Breast epithelium (tissue), 4 donors: ENCODE measurements at regions not wholly inside any gene's neighbourhood (a gene's known extent, or its start where the extent isn't known, plus 50 kb on each side); places are given as distances from the start of the nearest gene placed in this dataset.

Source experiments
- DNase-seq, 2 donors: peaks; one replicate each; pipeline ENCODE4 v3.0.0-alpha.2; 2019; ENCODE audit warnings: low spot score in 2 of 2
- H3K27ac ChIP-seq, 2 donors: fragments of 200-600 bp; sonication (generic) in 1 of 2; one replicate each; pipeline ENCODE4 v1.5.1; 2016 to 2019; ENCODE audit warnings: mild to moderate bottlenecking in 1 of 2
- H3K27me3 ChIP-seq, 2 donors: fragments of 200-600 bp; sonication (generic) in 1 of 2; one replicate each; pipeline versions ENCODE4 v1.5.1 to v1.6.0; 2017 to 2019; ENCODE audit warnings: control low read depth in 1 of 2, mild to moderate bottlenecking in 1 of 2
- H3K36me3 ChIP-seq: fragments of 200-600 bp; one replicate; pipeline ENCODE4 v1.5.1; 2019
- H3K4me1 ChIP-seq, 2 donors: fragments of 200-600 bp; sonication (generic); one replicate each; pipeline ENCODE4 v1.5.1; 2016 to 2019; ENCODE audit warnings: control low read depth in 1 of 2
- H3K4me3 ChIP-seq, 3 donors: fragments of 200-600 bp; sonication (generic); 1 replicate in 2 of 3; 2 replicates in 1 of 3; pipeline ENCODE4 v1.5.1; 2016 to 2019; ENCODE audit warnings: mild to moderate bottlenecking in 3 of 3, moderate library complexity in 2 of 3
- H3K9me3 ChIP-seq, 2 donors: fragments of 200-600 bp; sonication (generic) in 1 of 2; one replicate each; pipeline ENCODE4 v1.5.1; 2016 to 2019; ENCODE audit warnings: control low read depth in 1 of 2
- POLR2A ChIP-seq: fragments of 450-650 bp; IDR thresholded peaks from one replicate; pipeline ENCODE4 v1.6.1; 2016; ENCODE audit warnings: antibody characterized with exemption, mild to moderate bottlenecking, moderate library complexity
- POLR2AphosphoS5 ChIP-seq, 3 donors: sonication (generic); formaldehyde crosslinking; IDR thresholded peaks; one replicate each; pipeline ENCODE4 v1.6.1; 2017; ENCODE audit warnings: antibody characterized with exemption in 3 of 3
- intact Hi-C: fragments of 100-400 bp; cut with DNase I; formaldehyde crosslinking; loops from one replicate; pipeline ENCODE4 v1.15.1; 2023; ENCODE audit warnings: low total_unique reads
- TF ChIP-seq, protein P1 (sequence below), 3 donors: fragments of 450-650 bp; IDR thresholded peaks; one replicate each; pipeline ENCODE4 v1.5.1; 2016 to 2017; ENCODE audit warnings: antibody characterized with exemption in 3 of 3, mild to moderate bottlenecking in 3 of 3, moderate library complexity in 3 of 3

GRCh38 chr2:238730001-238730669, 117.8 kb upstream of the TWIST2 start:
- DNase-seq = no peak
- H3K27ac ChIP-seq = peak overlapping the region; percentile 84 to 93
- no peaks in the 10 kb centered on the region for H3K27me3 ChIP-seq
- intact Hi-C loops = no loop called here
- no peaks in the 10 kb centered on the region for H3K9me3 ChIP-seq
- H3K36me3 ChIP-seq = no peaks in the 10 kb centered on the region
- peaks cover 0 to 5% of the 10 kb centered on the region in 2 donors for H3K4me1 ChIP-seq
- H3K4me3 ChIP-seq = no peak overlapping the region
- TF ChIP-seq POLR2A = no peak
- TF ChIP-seq, protein P1, sequence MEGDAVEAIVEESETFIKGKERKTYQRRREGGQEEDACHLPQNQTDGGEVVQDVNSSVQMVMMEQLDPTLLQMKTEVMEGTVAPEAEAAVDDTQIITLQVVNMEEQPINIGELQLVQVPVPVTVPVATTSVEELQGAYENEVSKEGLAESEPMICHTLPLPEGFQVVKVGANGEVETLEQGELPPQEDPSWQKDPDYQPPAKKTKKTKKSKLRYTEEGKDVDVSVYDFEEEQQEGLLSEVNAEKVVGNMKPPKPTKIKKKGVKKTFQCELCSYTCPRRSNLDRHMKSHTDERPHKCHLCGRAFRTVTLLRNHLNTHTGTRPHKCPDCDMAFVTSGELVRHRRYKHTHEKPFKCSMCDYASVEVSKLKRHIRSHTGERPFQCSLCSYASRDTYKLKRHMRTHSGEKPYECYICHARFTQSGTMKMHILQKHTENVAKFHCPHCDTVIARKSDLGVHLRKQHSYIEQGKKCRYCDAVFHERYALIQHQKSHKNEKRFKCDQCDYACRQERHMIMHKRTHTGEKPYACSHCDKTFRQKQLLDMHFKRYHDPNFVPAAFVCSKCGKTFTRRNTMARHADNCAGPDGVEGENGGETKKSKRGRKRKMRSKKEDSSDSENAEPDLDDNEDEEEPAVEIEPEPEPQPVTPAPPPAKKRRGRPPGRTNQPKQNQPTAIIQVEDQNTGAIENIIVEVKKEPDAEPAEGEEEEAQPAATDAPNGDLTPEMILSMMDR (IDR thresholded peaks at IDR 0.05) = no peak
- TF ChIP-seq POLR2AphosphoS5 (IDR thresholded peaks at IDR 0.05) = no peak

DNA sequence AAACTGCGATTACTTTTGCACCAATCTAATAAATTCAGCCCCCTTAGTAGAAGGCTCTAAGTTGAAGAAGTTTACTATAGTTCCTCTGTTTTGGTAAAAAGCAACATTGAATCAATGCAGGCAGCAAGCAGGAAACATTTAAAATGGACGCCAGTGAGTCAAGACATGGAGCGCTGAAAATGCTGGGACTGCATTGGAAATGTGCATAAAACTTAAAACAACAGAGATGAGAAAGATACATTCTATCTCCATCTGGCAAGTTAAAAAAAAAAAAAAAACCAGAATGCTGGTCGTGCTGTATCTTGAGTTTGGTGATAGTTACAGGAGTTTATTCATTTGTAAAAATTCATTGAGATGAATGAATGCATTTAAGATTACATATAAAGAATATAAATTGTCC, 117.0 kb upstream of the TWIST2 start:
- no peak overlapping the region for H3K27ac ChIP-seq
- no peak for DNase-seq

GRCh38 chr2:238731961-238732360, 115.9 kb upstream of the TWIST2 start:
- H3K27ac ChIP-seq = no peak overlapping the region
- TF ChIP-seq, protein P1 (IDR thresholded peaks at IDR 0.05) = no peak
- TF ChIP-seq POLR2A (no peak), POLR2AphosphoS5 (IDR thresholded peaks at IDR 0.05) (no peak)

More for the DNA sequence above, 117.0 kb upstream of the TWIST2 start:
- H3K36me3 ChIP-seq = no peaks in the 10 kb centered on the region
- H3K9me3 ChIP-seq = no peaks in the 10 kb centered on the region
- intact Hi-C loops = no loop called here
- no peak overlapping the region for H3K4me3 ChIP-seq
- no peak for TF ChIP-seq POLR2AphosphoS5 (IDR thresholded peaks at IDR 0.05)
- TF ChIP-seq, protein P1 (IDR thresholded peaks at IDR 0.05) = no peak
- no peak for TF ChIP-seq POLR2A
- H3K4me1 ChIP-seq = peaks cover 0 to 5% of the 10 kb centered on the region in 2 donors
- H3K27me3 ChIP-seq = no peaks in the 10 kb centered on the region

GRCh38 chr2:238738917-238739316, 109.0 kb upstream of the TWIST2 start:
- no peaks in the 10 kb centered on the region for H3K27me3 ChIP-seq
- no peak for TF ChIP-seq POLR2AphosphoS5 (IDR thresholded peaks at IDR 0.05)
- TF ChIP-seq POLR2A = no peak
- no peaks in the 10 kb centered on the region for H3K4me1 ChIP-seq
- peaks cover 4 to 6% of the 10 kb centered on the region in 2 donors for H3K9me3 ChIP-seq
- intact Hi-C loops = no loop called here
- no peaks in the 10 kb centered on the region for H3K36me3 ChIP-seq
- no peak overlapping the region for H3K4me3 ChIP-seq
- DNase-seq = no peak
- no peak overlapping the region for H3K27ac ChIP-seq

More at GRCh38 chr2:238731961-238732360, 115.9 kb upstream of the TWIST2 start:
- intact Hi-C loops = no loop called here
- Histone ChIP-seq H3K9me3 (no peaks in the 10 kb centered on the region), H3K4me3 (no peak overlapping the region), H3K36me3 (no peaks in the 10 kb centered on the region), H3K4me1 (peaks cover 0 to 5% of the 10 kb centered on the region in 2 donors), H3K27me3 (no peaks in the 10 kb centered on the region)
- DNase-seq = no peak

- Histone ChIP-seq H3K27me3 (no peaks in the 10 kb centered on the region), H3K36me3 (no peaks in the 10 kb centered on the region), H3K4me1 (no peaks in the 10 kb centered on the region), H3K4me3 (no peak overlapping the region), H3K9me3 (peaks cover 4 to 6% of the 10 kb centered on the region in 2 donors), H3K27ac (no peak overlapping the region)
- TF ChIP-seq, protein P1 (IDR thresholded peaks at IDR 0.05) = no peak
- no peak for TF ChIP-seq POLR2A
- no peak for TF ChIP-seq POLR2AphosphoS5 (IDR thresholded peaks at IDR 0.05)
- no peak for DNase-seq
- intact Hi-C loops = no loop called here
Measured at GRCh38 chr2:238739668-238740067, 108.2 kb upstream of the TWIST2 start.
